ENCODE measurements at regions not wholly inside any gene's neighbourhood (a gene's known extent, or its start where the extent isn't known, plus 50 kb on each side); places are given as distances from the start of the nearest gene placed in this dataset.
"Not testable (repeated sequence)": the region's sequence is repeated elsewhere in the genome, so short reads cannot be mapped to it uniquely, and the experiment has no call there.

GRCh38 chr5:124963236-124963919, 216.9 kb upstream of the ZNF608 start:
- peak; percentile 49 for DNase-seq (ENCODE audit: low spot score)

GRCh38 chr5:124966741-124967140, 220.3 kb upstream of the ZNF608 start:
- not testable (repeated sequence) for DNase-seq (ENCODE audit: low spot score)

GRCh38 chr5:124970381-124970780, 223.9 kb upstream of the ZNF608 start:
- DNase-seq (ENCODE audit: low spot score) = not testable (repeated sequence)

GRCh38 chr5:124972703-124973102, 226.3 kb upstream of the ZNF608 start:
- DNase-seq (ENCODE audit: low spot score) = no peak

- DNase-seq (ENCODE audit: low spot score) = no peak
These were observed 227.2 kb upstream of the ZNF608 start for GRCh38 chr5:124973661-124974060.

GRCh38 chr5:124976086-124976485, 229.6 kb upstream of the ZNF608 start:
- no peak for DNase-seq (ENCODE audit: low spot score)

- no peak for DNase-seq (ENCODE audit: low spot score)
These were observed 232.8 kb upstream of the ZNF608 start for GRCh38 chr5:124979251-124979650.

GRCh38 chr5:124980163-124980941, 233.9 kb upstream of the ZNF608 start:
- DNase-seq (ENCODE audit: low spot score) = no peak

- DNase-seq (ENCODE audit: low spot score) = no peak
These were observed 235.5 kb upstream of the ZNF608 start for GRCh38 chr5:124981901-124982300.

- DNase-seq (ENCODE audit: low spot score) = no peak
These were observed 239.7 kb upstream of the ZNF608 start for GRCh38 chr5:124986170-124986569.

- DNase-seq (ENCODE audit: low spot score) = no peak
These were observed 240.2 kb upstream of the ZNF608 start for GRCh38 chr5:124986667-124987066.

GRCh38 chr5:124987786-124988185, 241.3 kb upstream of the ZNF608 start:
- DNase-seq (ENCODE audit: low spot score) = not testable (repeated sequence)

- no peak for DNase-seq (ENCODE audit: low spot score)
These were observed 244.3 kb upstream of the ZNF608 start for GRCh38 chr5:124990723-124991122.

- no peak for DNase-seq (ENCODE audit: low spot score)
These were observed 249.0 kb upstream of the ZNF608 start for GRCh38 chr5:124995421-124995820.

- peak; percentile 8 for DNase-seq (ENCODE audit: low spot score)
These were observed 249.8 kb upstream of the ZNF608 start for GRCh38 chr5:124996023-124996763.

- DNase-seq (ENCODE audit: low spot score) = peak; percentile 7
These were observed 250.3 kb upstream of the ZNF608 start for GRCh38 chr5:124996764-124997077.

- DNase-seq (ENCODE audit: low spot score) = peak; percentile 7
These were observed 250.9 kb upstream of the ZNF608 start for GRCh38 chr5:124997186-124997893.

- no peak for DNase-seq (ENCODE audit: low spot score)
These were observed 252.1 kb upstream of the ZNF608 start for GRCh38 chr5:124998520-124998919.

GRCh38 chr5:125002727-125003598, 256.5 kb upstream of the ZNF608 start:
- no peak for DNase-seq (ENCODE audit: low spot score)

- no peak for DNase-seq (ENCODE audit: low spot score)
These were observed 257.6 kb upstream of the ZNF608 start for GRCh38 chr5:125004009-125004408.

- DNase-seq (ENCODE audit: low spot score) = no peak
These were observed 258.8 kb upstream of the ZNF608 start for GRCh38 chr5:125005266-125005665.
